Vagina (tissue), 2 donors: ENCODE measurements at regions not wholly inside any gene's neighbourhood (a gene's known extent, or its start where the extent isn't known, plus 50 kb on each side); places are given as distances from the start of the nearest gene placed in this dataset.

ENCODE experiments used
- DNase-seq, 2 donors: peaks; one replicate each; pipeline ENCODE4 v3.0.0-alpha.2; 2017; ENCODE audit errors: extremely low spot score in 2 of 2
- H3K27ac ChIP-seq: fragments of 200-600 bp; sonication (generic); one replicate; pipeline ENCODE4 v1.5.1; 2019
- H3K27me3 ChIP-seq: fragments of 200-600 bp; sonication (generic); one replicate; pipeline ENCODE4 v1.5.1; 2019
- H3K36me3 ChIP-seq, 2 donors: fragments of 200-600 bp; sonication (generic); one replicate each; pipeline ENCODE4 v1.5.1; 2017 to 2019
- H3K4me1 ChIP-seq: fragments of 200-600 bp; sonication (generic); one replicate; pipeline ENCODE4 v1.5.1; 2019
- H3K4me3 ChIP-seq, 2 donors: fragments of 200-600 bp; sonication (generic); 1 replicate in 1 of 2; 2 replicates in 1 of 2; pipeline ENCODE4 v1.5.1; 2016 to 2019
- H3K9me3 ChIP-seq: fragments of 200-600 bp; sonication (generic); one replicate; pipeline ENCODE4 v1.5.1; 2019
- CTCF ChIP-seq, 3 experiments: fragments of 450-650 bp in 2 of 3; fragments of 200-600 bp in 1 of 3; sonication (generic) in 1 of 3; IDR thresholded peaks; one replicate each; pipeline ENCODE4 v1.5.1; 2017 to 2019; ENCODE audit warnings: antibody characterized with exemption in 3 of 3, mild to moderate bottlenecking in 2 of 3, moderate library complexity in 2 of 3
- POLR2A ChIP-seq, 2 donors: fragments of 450-650 bp; IDR thresholded peaks; one replicate each; pipeline ENCODE4 v1.6.1; 2017; ENCODE audit warnings: antibody characterized with exemption in 2 of 2, mild to moderate bottlenecking in 2 of 2, moderate library complexity in 2 of 2
- POLR2AphosphoS5 ChIP-seq, 2 donors: sonication (generic); formaldehyde crosslinking; IDR thresholded peaks; one replicate each; pipeline ENCODE4 v1.9.0; 2017; ENCODE audit warnings: antibody characterized with exemption in 2 of 2, mild to moderate bottlenecking in 2 of 2, low read depth in 1 of 2; ENCODE audit not compliant: insufficient read depth in 1 of 2
- intact Hi-C: fragments of 100-400 bp; cut with DNase I; formaldehyde crosslinking; loops from one replicate; pipeline ENCODE4 v1.15.1; 2023

- H3K4me1 ChIP-seq: no peaks in the 10 kb centered on the region
- H3K9me3 ChIP-seq: no peaks in the 10 kb centered on the region
- no peak overlapping the region for H3K4me3 ChIP-seq
- H3K27me3 ChIP-seq: no peaks in the 10 kb centered on the region
- DNase-seq: no peak
- TF ChIP-seq POLR2A (IDR thresholded peaks at IDR 0.05) (no peak), POLR2AphosphoS5 (IDR thresholded peaks at IDR 0.05; ENCODE audit: insufficient read depth in 1 of 2, low read depth in 1 of 2) (no peak), CTCF (IDR thresholded peaks at IDR 0.05) (no peak)
- no peak overlapping the region for H3K27ac ChIP-seq
- intact Hi-C loops: no loop called here
- H3K36me3 ChIP-seq: no peaks in the 10 kb centered on the region
These were observed 1030.6 kb downstream of the VRK1 start for GRCh38 chr14:97827746-97828145.

DNA sequence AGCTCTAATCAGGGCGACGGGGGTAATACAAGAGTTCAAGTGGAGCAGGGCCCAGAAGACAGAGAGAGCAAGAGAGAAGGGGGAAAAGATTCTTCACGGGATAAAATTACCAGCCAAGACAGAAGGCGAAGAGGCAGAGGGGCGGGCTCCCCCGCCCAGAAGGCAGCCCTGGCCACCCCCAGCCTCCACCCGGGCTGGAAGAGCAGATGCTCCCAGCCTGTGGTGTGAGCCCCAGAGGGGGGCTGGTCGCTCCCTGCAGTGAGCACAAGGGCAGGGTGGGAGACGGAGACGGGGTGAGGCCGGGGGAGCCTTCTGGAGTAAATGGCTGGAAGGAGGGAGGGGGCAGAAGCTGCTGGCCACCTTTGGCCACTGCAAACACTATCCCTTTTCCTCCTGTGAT is 1035.6 kb downstream of the VRK1 start:
- H3K9me3 ChIP-seq: no peaks in the 10 kb centered on the region
- no peaks in the 10 kb centered on the region for H3K27me3 ChIP-seq
- H3K4me3 ChIP-seq: no peak overlapping the region
- DNase-seq: no peak
- H3K27ac ChIP-seq: no peak overlapping the region
- intact Hi-C loops: no loop called here
- no peaks in the 10 kb centered on the region for H3K4me1 ChIP-seq
- no peak for TF ChIP-seq CTCF (IDR thresholded peaks at IDR 0.05)
- TF ChIP-seq POLR2A (IDR thresholded peaks at IDR 0.05): no peak
- TF ChIP-seq POLR2AphosphoS5 (IDR thresholded peaks at IDR 0.05; ENCODE audit: insufficient read depth in 1 of 2, low read depth in 1 of 2): no peak
- no peaks in the 10 kb centered on the region for H3K36me3 ChIP-seq

- Histone ChIP-seq H3K36me3 (no peaks in the 10 kb centered on the region), H3K4me3 (no peak overlapping the region), H3K9me3 (no peaks in the 10 kb centered on the region), H3K4me1 (no peaks in the 10 kb centered on the region), H3K27ac (no peak overlapping the region), H3K27me3 (no peaks in the 10 kb centered on the region)
- DNase-seq: no peak
- TF ChIP-seq POLR2AphosphoS5 (IDR thresholded peaks at IDR 0.05; ENCODE audit: insufficient read depth in 1 of 2, low read depth in 1 of 2): no peak
- TF ChIP-seq POLR2A (IDR thresholded peaks at IDR 0.05): no peak
- no peak for TF ChIP-seq CTCF (IDR thresholded peaks at IDR 0.05)
- intact Hi-C loops: no loop called here
These were observed 1041.8 kb downstream of the VRK1 start for GRCh38 chr14:97838986-97839385.

GRCh38 chr14:97840159-97840558 is 1043.0 kb downstream of the VRK1 start:
- intact Hi-C loops: no loop called here
- Histone ChIP-seq H3K9me3 (no peaks in the 10 kb centered on the region), H3K36me3 (no peaks in the 10 kb centered on the region), H3K4me1 (no peaks in the 10 kb centered on the region), H3K27ac (no peak overlapping the region), H3K4me3 (no peak overlapping the region), H3K27me3 (no peaks in the 10 kb centered on the region)
- DNase-seq: no peak
- no peak for TF ChIP-seq CTCF (IDR thresholded peaks at IDR 0.05)
- no peak for TF ChIP-seq POLR2A (IDR thresholded peaks at IDR 0.05)
- TF ChIP-seq POLR2AphosphoS5 (IDR thresholded peaks at IDR 0.05; ENCODE audit: insufficient read depth in 1 of 2, low read depth in 1 of 2): no peak

DNA sequence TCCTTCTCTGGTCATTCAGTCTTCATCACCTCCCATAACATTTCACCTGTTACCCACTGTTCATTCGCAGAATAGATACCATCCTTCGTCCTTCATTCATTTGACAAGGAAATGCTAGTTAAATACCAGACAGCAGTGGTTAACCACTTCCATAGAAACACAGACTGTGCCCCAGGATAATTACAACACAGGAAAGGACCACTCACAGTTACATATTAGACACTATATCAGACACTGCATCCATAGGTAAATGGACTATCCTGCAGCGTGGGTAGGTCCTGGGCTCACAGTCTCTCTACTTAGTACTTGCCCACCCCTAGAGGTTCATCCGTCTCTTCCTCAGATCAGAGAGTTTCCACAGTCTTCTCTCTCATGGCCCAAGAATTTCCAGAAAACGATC is 1044.6 kb downstream of the VRK1 start:
- Histone ChIP-seq H3K9me3 (no peaks in the 10 kb centered on the region), H3K27ac (no peak overlapping the region), H3K36me3 (no peaks in the 10 kb centered on the region), H3K4me1 (no peaks in the 10 kb centered on the region), H3K27me3 (no peaks in the 10 kb centered on the region), H3K4me3 (no peak overlapping the region)
- intact Hi-C loops: no loop called here
- TF ChIP-seq POLR2A (IDR thresholded peaks at IDR 0.05) (no peak), POLR2AphosphoS5 (IDR thresholded peaks at IDR 0.05; ENCODE audit: insufficient read depth in 1 of 2, low read depth in 1 of 2) (no peak)
- DNase-seq: no peak

DNA sequence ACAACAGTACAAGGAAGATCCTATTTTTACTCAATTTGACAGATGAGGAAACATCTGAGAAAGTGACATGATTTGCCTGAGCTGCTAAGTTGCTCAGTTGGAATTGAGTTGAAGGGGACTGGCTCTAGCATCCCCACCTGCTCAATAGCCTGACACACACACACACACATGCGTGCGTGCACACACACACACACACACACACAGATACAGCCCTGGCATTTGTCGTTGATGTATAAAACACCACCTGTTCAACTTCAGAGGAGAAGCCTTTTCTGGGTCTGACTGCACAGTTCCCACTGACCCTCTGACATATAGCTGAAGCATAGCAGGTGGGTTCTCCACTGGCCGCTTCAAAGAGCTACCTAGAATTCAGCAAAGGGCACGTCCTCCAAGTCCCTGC is 1045.9 kb downstream of the VRK1 start:
- Histone ChIP-seq H3K4me3 (no peak overlapping the region), H3K27me3 (no peaks in the 10 kb centered on the region), H3K9me3 (no peaks in the 10 kb centered on the region), H3K27ac (no peak overlapping the region), H3K4me1 (no peaks in the 10 kb centered on the region), H3K36me3 (no peaks in the 10 kb centered on the region)
- DNase-seq: no peak
- no peak for TF ChIP-seq POLR2A (IDR thresholded peaks at IDR 0.05)
- TF ChIP-seq CTCF (IDR thresholded peaks at IDR 0.05): no peak
- intact Hi-C loops: no loop called here
